ENCODE measurements at regions not wholly inside any gene's neighbourhood (a gene's known extent, or its start where the extent isn't known, plus 50 kb on each side); places are given as distances from the start of the nearest gene placed in this dataset.
"Not testable (repeated sequence)": the region's sequence is repeated elsewhere in the genome, so short reads cannot be mapped to it uniquely, and the experiment has no call there.

- DNase-seq = no peak
These were observed 288.4 kb upstream of the DEPDC1 start for GRCh38 chr1:68785328-68785727.

GRCh38 chr1:68788762-68789161 is 291.9 kb upstream of the DEPDC1 start:
- DNase-seq = no peak

DNA sequence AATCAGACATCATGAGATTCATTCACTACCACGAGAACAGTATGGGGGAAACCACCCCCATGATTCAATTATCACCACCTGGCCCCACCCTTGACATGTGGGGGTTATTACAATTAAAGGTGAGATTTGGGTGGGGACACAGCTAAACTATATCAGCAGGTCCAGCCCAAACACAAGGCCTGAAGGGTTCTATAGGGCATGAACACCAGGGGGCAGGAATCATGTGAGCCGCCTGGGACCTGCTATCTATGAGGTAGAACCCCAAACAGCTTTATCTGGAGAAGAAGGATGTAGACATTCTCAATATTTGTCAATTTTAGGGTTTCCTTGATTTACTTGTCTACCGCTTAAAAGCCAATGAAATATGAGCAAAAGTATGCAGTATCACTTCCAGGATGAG is 294.9 kb upstream of the DEPDC1 start:
- no peak for DNase-seq

DNA sequence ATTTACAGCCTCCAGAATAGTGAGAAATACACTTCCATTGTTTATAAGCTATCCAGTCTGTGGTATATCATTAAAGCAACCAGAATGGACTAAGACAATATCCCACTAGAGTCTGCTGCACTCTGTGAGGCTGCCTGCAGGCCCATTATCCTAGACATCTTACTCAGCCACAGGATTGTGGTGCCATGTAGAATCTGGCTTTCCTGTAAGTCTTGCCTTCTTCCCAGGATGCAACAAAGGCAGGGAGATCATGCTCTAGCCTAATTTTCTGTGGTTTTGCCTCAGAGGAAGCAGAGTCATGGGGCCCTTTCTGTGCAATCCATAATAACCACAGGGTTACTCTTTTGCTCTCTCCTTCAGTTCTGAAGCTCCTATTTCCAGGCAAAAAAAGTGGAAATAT is 299.1 kb upstream of the DEPDC1 start:
- DNase-seq = no peak

- DNase-seq = no peak
These were observed 300.0 kb upstream of the DEPDC1 start for GRCh38 chr1:68796888-68797287.

GRCh38 chr1:68798071-68798470 is 301.2 kb upstream of the DEPDC1 start:
- no peak for DNase-seq

GRCh38 chr1:68799096-68799495 is 302.2 kb upstream of the DEPDC1 start:
- no peak for DNase-seq

- no peak for DNase-seq
These were observed 303.3 kb upstream of the DEPDC1 start for GRCh38 chr1:68800182-68800581.

- DNase-seq = no peak
These were observed 304.6 kb upstream of the DEPDC1 start for GRCh38 chr1:68801440-68801839.

DNA sequence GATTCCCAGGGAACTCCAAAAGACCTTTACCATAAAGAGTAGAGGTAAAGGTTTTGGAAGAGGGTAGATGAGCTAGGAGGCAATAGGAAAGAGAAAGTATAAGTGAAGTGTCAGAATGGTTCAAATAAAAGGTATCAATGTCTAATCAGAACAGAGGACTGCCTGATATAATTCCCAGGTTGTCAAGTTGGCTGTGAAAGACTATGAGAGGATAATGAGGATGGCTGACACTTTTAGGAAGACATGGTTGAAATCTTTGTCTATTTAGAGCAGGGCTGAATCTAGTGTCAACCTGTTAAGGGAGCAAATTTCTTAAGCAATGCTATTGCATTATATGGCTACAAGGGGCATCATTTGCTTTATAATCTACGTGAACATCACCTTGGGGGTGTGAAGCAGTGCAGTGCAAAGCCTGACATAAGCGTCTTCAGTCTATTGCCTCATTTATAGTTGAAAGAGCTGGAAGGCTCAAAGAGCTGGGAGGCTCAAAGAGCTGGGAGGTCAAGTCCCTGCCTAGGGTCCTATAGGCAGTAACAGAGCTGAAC is 308.3 kb upstream of the DEPDC1 start:
- DNase-seq = no peak

DNA sequence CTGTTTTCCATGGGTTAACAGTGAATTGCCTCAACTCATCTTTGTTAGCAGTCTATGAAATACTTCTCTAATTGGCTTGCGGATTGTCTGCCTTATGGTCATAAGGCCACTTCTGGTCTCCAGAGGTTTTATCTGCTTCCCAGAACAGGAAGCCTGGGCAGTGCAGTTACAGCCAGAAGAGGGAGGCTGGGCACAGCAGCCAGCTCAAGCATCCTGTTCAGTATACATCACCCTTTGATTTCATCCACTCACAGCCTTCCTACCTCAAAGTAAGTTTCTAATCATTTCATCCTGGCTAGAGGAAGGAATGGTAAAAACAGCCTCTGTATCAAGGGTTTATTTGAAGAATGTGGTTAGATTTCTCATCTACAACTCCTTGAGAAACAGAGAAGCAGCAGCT is 311.5 kb upstream of the DEPDC1 start:
- no peak for DNase-seq

- no peak for DNase-seq
These were observed 314.9 kb upstream of the DEPDC1 start for GRCh38 chr1:68811806-68812205.

- no peak for DNase-seq
These were observed 315.5 kb upstream of the DEPDC1 start for GRCh38 chr1:68812333-68812732.

- no peak for DNase-seq
These were observed 317.2 kb upstream of the DEPDC1 start for GRCh38 chr1:68814067-68814466.

DNA sequence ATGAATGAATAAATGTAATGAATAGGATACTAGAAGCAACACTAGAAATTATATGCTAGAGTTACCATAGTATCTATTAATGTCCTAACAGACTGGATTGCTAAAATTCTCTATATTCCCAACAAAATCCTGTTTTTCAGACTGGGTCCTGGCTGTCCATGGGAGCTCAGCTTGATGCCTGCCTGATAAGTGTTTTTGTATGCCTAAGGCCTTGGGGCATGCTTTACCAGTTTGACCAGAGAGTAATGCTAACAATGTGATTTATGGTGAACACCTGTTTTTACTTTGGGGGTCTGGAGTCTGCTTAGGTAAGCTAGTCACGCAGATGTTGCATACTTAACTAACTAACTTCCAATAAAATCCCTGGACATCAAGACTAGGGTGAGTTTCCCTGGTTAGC is 318.8 kb upstream of the DEPDC1 start:
- DNase-seq = no peak

- DNase-seq = not testable (repeated sequence)
These were observed 320.8 kb upstream of the DEPDC1 start for GRCh38 chr1:68817505-68818210.

DNA sequence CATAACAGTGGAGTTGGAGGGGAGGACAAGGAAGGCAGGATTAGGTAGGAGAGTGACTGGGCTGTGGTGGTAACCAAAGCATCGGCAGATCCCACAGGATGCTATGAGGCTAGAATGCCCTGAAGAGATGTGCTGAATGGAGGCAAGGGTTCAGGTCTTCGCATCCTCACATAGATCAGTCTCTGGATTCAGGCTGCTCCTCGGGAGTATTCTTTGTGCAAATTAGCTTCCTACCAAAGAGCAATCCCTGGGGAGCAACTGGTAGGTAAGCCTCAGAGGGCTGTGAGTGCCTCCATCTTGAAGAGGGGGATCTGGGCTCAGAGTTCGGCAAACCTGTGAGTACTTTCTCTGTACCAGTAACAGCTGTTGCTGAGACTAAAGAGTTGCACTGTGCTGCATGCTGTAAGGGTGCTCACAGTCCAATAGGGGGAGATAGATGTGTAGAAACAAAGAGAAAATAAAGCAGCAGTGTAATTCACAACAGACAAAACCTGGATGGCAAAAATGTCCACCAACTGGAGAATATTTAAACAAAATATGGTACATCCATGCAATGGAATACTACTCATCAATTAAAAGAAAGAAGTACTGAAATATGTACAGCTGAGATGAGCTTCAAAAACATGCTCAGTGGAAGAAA is 322.4 kb upstream of the DEPDC1 start:
- peak; percentile 44 for DNase-seq

DNA sequence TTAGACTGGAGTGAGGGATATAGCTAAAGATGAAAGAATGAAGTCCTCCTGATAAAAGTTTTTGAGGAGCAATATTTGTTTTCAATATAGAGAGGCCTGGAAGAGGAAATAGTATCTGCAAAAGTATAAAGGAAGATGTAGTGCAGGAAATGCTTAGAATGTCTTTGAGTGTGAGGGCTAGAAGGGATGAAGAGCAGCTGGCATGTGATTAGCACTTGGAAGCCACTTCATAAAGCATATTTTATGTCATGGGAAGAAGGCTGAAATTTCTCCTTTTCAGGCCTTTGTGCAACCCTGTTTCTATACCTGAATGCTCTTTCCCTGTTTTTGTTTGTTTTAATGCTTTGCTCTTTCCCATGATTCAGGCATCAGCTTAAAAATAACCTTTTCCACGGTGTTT is 323.3 kb upstream of the DEPDC1 start:
- no peak for DNase-seq

DNA sequence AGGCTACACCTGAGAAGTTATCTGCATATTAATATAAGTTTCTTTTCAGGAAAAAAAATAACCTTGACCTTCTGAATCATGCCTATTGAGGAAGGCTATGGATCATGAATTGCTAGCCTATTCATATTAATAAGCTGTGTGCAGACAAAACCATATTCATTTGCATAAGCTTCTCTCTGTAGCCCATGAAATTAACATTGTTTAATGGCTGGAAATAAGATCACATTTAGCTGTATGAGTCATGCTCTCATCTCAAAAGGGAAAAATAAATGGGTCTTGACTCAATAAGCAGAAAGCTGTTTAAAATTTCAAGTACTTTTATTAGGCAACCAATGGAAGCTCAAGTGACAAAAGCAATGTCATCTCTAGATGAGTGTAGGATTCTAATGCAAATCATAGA is 330.0 kb upstream of the DEPDC1 start:
- no peak for DNase-seq

GRCh38 chr1:68827261-68827660 is 330.4 kb upstream of the DEPDC1 start:
- DNase-seq = no peak

DNA sequence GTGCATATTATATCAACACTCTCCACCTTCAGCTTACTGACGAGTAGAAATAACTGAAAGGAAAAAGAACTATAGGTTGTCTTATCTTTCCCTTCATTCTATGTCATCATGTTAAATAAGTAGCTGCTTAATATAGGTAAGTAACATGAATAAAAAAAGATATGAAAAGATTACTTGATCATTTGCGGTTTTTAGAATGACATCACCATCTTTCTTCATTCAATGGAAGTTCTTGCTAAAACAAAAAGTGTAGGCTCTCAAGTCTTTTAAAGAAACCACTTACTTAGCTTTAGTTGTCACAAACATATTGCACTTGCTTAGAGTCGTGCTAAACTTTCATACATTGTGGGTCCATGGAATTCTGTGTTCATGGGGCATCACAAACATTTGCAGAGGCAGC is 331.1 kb upstream of the DEPDC1 start:
- no peak for DNase-seq

DNA sequence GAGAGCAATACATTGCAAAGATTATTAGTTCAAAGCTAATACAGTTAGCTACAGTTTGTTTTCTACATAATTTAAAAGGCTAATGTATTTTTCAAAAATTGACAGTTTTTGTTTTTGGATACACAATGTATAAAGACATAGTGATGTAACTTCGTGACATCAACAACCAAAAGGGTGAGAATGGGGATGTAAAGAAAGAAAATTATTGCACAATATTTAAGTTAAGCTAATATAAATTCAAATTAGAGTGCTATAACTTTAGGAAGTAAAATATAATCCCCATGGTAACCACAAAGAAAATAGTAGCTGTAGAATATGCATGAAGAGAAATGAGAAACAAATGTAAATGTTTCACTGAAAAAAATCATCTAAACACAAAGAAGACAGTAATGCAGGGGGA is 334.4 kb upstream of the DEPDC1 start:
- DNase-seq = no peak

- no peak for DNase-seq
These were observed 351.1 kb upstream of the DEPDC1 start for GRCh38 chr1:68848017-68848416.

DNA sequence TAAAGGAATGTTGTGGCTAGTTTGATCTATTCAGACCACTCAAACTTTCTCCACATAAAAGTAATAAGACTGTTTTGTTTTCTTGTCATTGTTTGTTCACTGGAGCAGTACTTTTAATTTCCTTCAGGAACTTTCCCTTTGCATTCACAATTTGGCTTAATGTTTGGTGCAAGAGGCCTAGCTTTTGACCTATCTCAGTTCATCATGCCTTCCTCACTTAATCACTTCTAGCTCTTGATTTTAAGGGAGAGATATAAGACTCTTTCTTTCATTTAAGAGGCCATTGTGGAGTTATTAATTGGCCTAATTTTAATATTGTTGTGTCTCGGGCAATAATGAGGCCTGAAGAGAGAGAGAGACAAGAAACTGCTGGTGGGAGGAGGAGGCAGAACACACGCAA is 371.7 kb upstream of the DEPDC1 start:
- no peak for DNase-seq

GRCh38 chr1:68873144-68873543 is 376.3 kb upstream of the DEPDC1 start:
- no peak for DNase-seq
